Loucy (cell line): ENCODE measurements at regions not wholly inside any gene's neighbourhood (a gene's known extent, or its start where the extent isn't known, plus 50 kb on each side); places are given as distances from the start of the nearest gene placed in this dataset.

Experiments used
- H2AFZ ChIP-seq: fragments of 200-600 bp; sonication (generic); 2 replicates; pipeline ENCODE4 v1.6.0; 2016; ENCODE audit warnings: antibody characterized with exemption, mild to moderate bottlenecking, low read length, moderate library complexity
- H3F3A ChIP-seq: fragments of 200-600 bp; 2 replicates; pipeline ENCODE4 v1.6.0; 2016; ENCODE audit warnings: antibody characterized with exemption, low read depth, mild to moderate bottlenecking
- H3K27me3 ChIP-seq: fragments of 200-600 bp; sonication (generic); 2 replicates; pipeline ENCODE4 v1.6.1; 2014; ENCODE audit warnings: low read length, mild to moderate bottlenecking; ENCODE audit not compliant: insufficient read depth, poor library complexity, severe bottlenecking
- H3K36me3 ChIP-seq: fragments of 200-600 bp; sonication (generic); 2 replicates; pipeline ENCODE4 v1.6.1; 2016; ENCODE audit warnings: low read length; ENCODE audit not compliant: insufficient read depth
- H3K4me1 ChIP-seq: fragments of 200-600 bp; sonication (generic); 2 replicates; pipeline ENCODE4 v1.5.1; 2014; ENCODE audit warnings: low read length, mild to moderate bottlenecking; ENCODE audit not compliant: insufficient read depth, poor library complexity, severe bottlenecking
- H3K4me2 ChIP-seq: fragments of 200-600 bp; sonication (generic); 2 replicates; pipeline ENCODE4 v1.6.0; 2014; ENCODE audit warnings: antibody characterized with exemption, low read length, low read depth, mild to moderate bottlenecking; ENCODE audit not compliant: poor library complexity, severe bottlenecking
- H3K4me3 ChIP-seq: fragments of 200-600 bp; sonication (generic); 2 replicates; pipeline ENCODE4 v1.5.1; 2014; ENCODE audit warnings: low read length, mild to moderate bottlenecking, mixed read lengths; ENCODE audit not compliant: poor library complexity, severe bottlenecking
- H3K79me2 ChIP-seq: fragments of 200-600 bp; sonication (generic); 2 replicates; pipeline ENCODE4 v1.6.1; 2014; ENCODE audit warnings: low read length; ENCODE audit not compliant: insufficient read depth
- H3K9ac ChIP-seq: fragments of 200-600 bp; sonication (generic); 2 replicates; pipeline ENCODE4 v1.6.0; 2014; ENCODE audit warnings: mild to moderate bottlenecking, low read depth, low read length, moderate library complexity; ENCODE audit not compliant: poor library complexity, severe bottlenecking
- H3K9me2 ChIP-seq: fragments of 200-600 bp; sonication (generic); replicated peaks from 2 replicates; pipeline ENCODE4 v1.6.1; 2016; ENCODE audit warnings: low read depth, low read length, mixed read lengths
- H3K9me3 ChIP-seq: fragments of 200-600 bp; sonication (generic); 2 replicates; pipeline ENCODE4 v1.6.1; 2014; ENCODE audit warnings: mild to moderate bottlenecking, antibody characterized with exemption, low read length, low read depth; ENCODE audit not compliant: insufficient read depth
- H4K20me1 ChIP-seq: fragments of 200-600 bp; sonication (generic); 2 replicates; pipeline ENCODE4 v1.6.0; 2014; ENCODE audit warnings: antibody characterized with exemption, low read length, mild to moderate bottlenecking; ENCODE audit not compliant: insufficient read depth, poor library complexity, severe bottlenecking
- CTCF ChIP-seq: fragments of 200-600 bp; sonication (generic); conservative IDR thresholded peaks from 2 replicates; pipeline ENCODE4 v1.5.1; 2014; ENCODE audit warnings: mild to moderate bottlenecking, antibody characterized with exemption, low read length
- EZH2phosphoT487 ChIP-seq: fragments of 200-600 bp; IDR thresholded peaks from 2 replicates; pipeline ENCODE4 v1.6.1; 2018; ENCODE audit warnings: antibody characterized with exemption, mild to moderate bottlenecking, moderate library complexity, borderline replicate concordance

GRCh38 chr11:112773264-112773663, 188.0 kb upstream of the NCAM1 start:
- TF ChIP-seq EZH2phosphoT487 (no peak), CTCF (no peak)
- no peaks in the 10 kb centered on the region for H3K4me1 ChIP-seq
- no peak overlapping the region for H2AFZ ChIP-seq
- no peak overlapping the region for H3K9ac ChIP-seq
- no peaks in the 10 kb centered on the region for H3K79me2 ChIP-seq
- H4K20me1 ChIP-seq = no peaks in the 10 kb centered on the region
- H3K9me2 ChIP-seq = no peaks in the 10 kb centered on the region
- H3K27me3 ChIP-seq = no peaks in the 10 kb centered on the region
- no peaks in the 10 kb centered on the region for H3F3A ChIP-seq
- H3K9me3 ChIP-seq = no peaks in the 10 kb centered on the region
- no peak overlapping the region for H3K4me3 ChIP-seq
- H3K4me2 ChIP-seq = no peak overlapping the region
- H3K36me3 ChIP-seq = no peaks in the 10 kb centered on the region

- H3K4me3 ChIP-seq = no peak overlapping the region
- H3K9ac ChIP-seq = no peak overlapping the region
- no peaks in the 10 kb centered on the region for H3K36me3 ChIP-seq
- H2AFZ ChIP-seq = no peak overlapping the region
- H3K4me2 ChIP-seq = no peak overlapping the region
- H3K9me3 ChIP-seq = no peaks in the 10 kb centered on the region
- no peaks in the 10 kb centered on the region for H3K79me2 ChIP-seq
- no peaks in the 10 kb centered on the region for H4K20me1 ChIP-seq
- no peaks in the 10 kb centered on the region for H3K9me2 ChIP-seq
- H3F3A ChIP-seq = no peaks in the 10 kb centered on the region
- H3K27me3 ChIP-seq = no peaks in the 10 kb centered on the region
- TF ChIP-seq EZH2phosphoT487 = no peak
- no peak for TF ChIP-seq CTCF
- no peaks in the 10 kb centered on the region for H3K4me1 ChIP-seq
These were observed 184.4 kb upstream of the NCAM1 start for GRCh38 chr11:112776834-112777233.

GRCh38 chr11:112777283-112777751, 183.9 kb upstream of the NCAM1 start:
- Histone ChIP-seq H3K4me1 (no peaks in the 10 kb centered on the region), H3K9me2 (no peaks in the 10 kb centered on the region), H3K36me3 (no peaks in the 10 kb centered on the region), H3K4me3 (no peak overlapping the region), H3F3A (no peaks in the 10 kb centered on the region), H2AFZ (no peak overlapping the region), H3K9me3 (no peaks in the 10 kb centered on the region), H4K20me1 (no peaks in the 10 kb centered on the region), H3K4me2 (no peak overlapping the region), H3K27me3 (no peaks in the 10 kb centered on the region), H3K9ac (no peak overlapping the region), H3K79me2 (no peaks in the 10 kb centered on the region)
- TF ChIP-seq CTCF (no peak), EZH2phosphoT487 (no peak)
